ENCODE measurements at regions not wholly inside any gene's neighbourhood (a gene's known extent, or its start where the extent isn't known, plus 50 kb on each side); places are given as distances from the start of the nearest gene placed in this dataset.

DNA sequence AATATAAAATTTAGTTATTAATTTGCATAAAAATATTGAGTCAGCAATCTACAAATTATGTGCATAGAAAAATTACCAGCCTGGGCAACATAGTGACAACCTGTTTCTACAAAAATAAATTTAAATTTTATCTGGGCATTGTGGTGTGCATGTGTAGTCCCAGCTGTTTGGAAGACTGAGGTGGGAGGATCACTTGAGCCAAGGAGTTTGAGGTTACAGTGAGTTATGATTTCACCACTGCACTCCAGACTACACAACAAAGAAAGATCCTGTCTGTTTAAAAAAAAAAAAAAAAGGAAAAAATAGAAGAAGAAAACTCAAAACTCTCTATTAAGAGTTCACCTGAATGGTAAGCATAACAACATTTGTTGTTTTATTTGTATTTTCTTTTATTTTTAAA, 1048.4 kb upstream of the CDH2 start:
- no peak for TF ChIP-seq EZH2 (IDR thresholded peaks at IDR 0.05)
- TF ChIP-seq, protein P1, sequence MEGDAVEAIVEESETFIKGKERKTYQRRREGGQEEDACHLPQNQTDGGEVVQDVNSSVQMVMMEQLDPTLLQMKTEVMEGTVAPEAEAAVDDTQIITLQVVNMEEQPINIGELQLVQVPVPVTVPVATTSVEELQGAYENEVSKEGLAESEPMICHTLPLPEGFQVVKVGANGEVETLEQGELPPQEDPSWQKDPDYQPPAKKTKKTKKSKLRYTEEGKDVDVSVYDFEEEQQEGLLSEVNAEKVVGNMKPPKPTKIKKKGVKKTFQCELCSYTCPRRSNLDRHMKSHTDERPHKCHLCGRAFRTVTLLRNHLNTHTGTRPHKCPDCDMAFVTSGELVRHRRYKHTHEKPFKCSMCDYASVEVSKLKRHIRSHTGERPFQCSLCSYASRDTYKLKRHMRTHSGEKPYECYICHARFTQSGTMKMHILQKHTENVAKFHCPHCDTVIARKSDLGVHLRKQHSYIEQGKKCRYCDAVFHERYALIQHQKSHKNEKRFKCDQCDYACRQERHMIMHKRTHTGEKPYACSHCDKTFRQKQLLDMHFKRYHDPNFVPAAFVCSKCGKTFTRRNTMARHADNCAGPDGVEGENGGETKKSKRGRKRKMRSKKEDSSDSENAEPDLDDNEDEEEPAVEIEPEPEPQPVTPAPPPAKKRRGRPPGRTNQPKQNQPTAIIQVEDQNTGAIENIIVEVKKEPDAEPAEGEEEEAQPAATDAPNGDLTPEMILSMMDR (IDR thresholded peaks at IDR 0.05) = no peak
